Esophagus (tissue), 2 donors: ENCODE measurements at regions not wholly inside any gene's neighbourhood (a gene's known extent, or its start where the extent isn't known, plus 50 kb on each side); places are given as distances from the start of the nearest gene placed in this dataset.

Experiments used
- H3K27ac ChIP-seq, 2 donors: one replicate each; pipeline ENCODE4 v1.5.1; 2013; ENCODE audit warnings: low read depth in 2 of 2, mild to moderate bottlenecking in 2 of 2, inconsistent platforms in 1 of 2, low read length in 1 of 2, moderate library complexity in 1 of 2
- H3K27me3 ChIP-seq, 2 donors: one replicate each; pipeline ENCODE4 v1.6.1; 2013; ENCODE audit warnings: low read length in 2 of 2, control low read depth in 1 of 2, mild to moderate bottlenecking in 1 of 2; ENCODE audit not compliant: insufficient read depth in 2 of 2, control insufficient read depth in 1 of 2
- H3K36me3 ChIP-seq, 2 donors: one replicate each; pipeline ENCODE4 v1.6.1; 2013; ENCODE audit warnings: low read length in 1 of 2; ENCODE audit not compliant: control insufficient read depth in 2 of 2, insufficient read depth in 2 of 2
- H3K4me1 ChIP-seq, 2 donors: one replicate each; pipeline ENCODE4 v1.6.1; 2013; ENCODE audit warnings: low read length in 1 of 2; ENCODE audit not compliant: control insufficient read depth in 2 of 2, insufficient read depth in 2 of 2
- H3K4me3 ChIP-seq, 2 donors: one replicate each; pipeline ENCODE4 v1.5.1; 2013; ENCODE audit warnings: low read length in 2 of 2, mild to moderate bottlenecking in 2 of 2, low read depth in 1 of 2, moderate library complexity in 1 of 2
- H3K9me3 ChIP-seq, 2 donors: one replicate each; pipeline ENCODE4 v1.6.1; 2013; ENCODE audit warnings: mild to moderate bottlenecking in 2 of 2, low read depth in 1 of 2, low read length in 1 of 2, moderate library complexity in 1 of 2; ENCODE audit not compliant: control insufficient read depth in 2 of 2, insufficient read depth in 1 of 2
- WGBS, 2 donors: extraction: QIAGEN DNeasy Blood & Tissue Kit; methylation state at CpG; one replicate each; pipeline ENCODE4 v1.1.7; 2013; 5-methylcytosine and 5-hydroxymethylcytosine counted together
- donor health status: healthy with polysubstance abuse.
- donor health status: Bipolar disorder and iron deficiency.

DNA sequence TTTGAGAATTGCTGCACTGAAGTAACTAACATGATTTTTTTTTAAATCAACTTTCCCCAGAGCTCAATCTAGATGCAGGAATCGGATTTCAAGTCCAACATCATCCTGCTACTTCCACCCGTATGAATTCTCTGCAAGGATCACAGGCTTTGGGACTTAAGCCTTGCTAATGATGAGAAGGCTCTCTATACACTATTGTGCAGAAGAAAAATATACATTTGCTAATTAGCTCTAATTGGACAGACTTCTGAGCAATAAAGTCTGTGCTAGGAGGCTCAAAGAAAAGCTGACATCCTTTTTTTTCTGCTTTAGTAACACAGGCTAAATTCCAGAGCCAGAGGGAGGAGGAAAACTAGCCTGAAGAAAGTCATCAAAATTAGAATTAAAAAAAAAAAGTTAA, 433.6 kb downstream of the PMP22 start:
- H3K27ac ChIP-seq: no peak overlapping the region
- 27 to 40% methylated on average over 2 of the region's 2 CpGs for WGBS, 2 donors
- H3K4me3 ChIP-seq: no peak overlapping the region

GRCh38 chr17:14827396-14827919, 437.7 kb downstream of the PMP22 start:
- no peaks in the 10 kb centered on the region for H3K9me3 ChIP-seq
- H3K4me1 ChIP-seq: no peaks in the 10 kb centered on the region
- no peak overlapping the region for H3K4me3 ChIP-seq
- H3K36me3 ChIP-seq: no peaks in the 10 kb centered on the region
- WGBS, 2 donors: 62 to 66% methylated on average over 6 of the region's 6 CpGs
- H3K27me3 ChIP-seq: no peaks in the 10 kb centered on the region
- no peak overlapping the region for H3K27ac ChIP-seq

More for the DNA sequence above, 433.6 kb downstream of the PMP22 start:
- Histone ChIP-seq H3K9me3 (no peaks in the 10 kb centered on the region), H3K36me3 (no peaks in the 10 kb centered on the region), H3K4me1 (no peaks in the 10 kb centered on the region), H3K27me3 (no peaks in the 10 kb centered on the region)

- Histone ChIP-seq H3K27me3 (no peaks in the 10 kb centered on the region), H3K4me1 (no peaks in the 10 kb centered on the region), H3K4me3 (no peak overlapping the region), H3K27ac (no peak overlapping the region), H3K36me3 (no peaks in the 10 kb centered on the region), H3K9me3 (no peaks in the 10 kb centered on the region)
- WGBS, 2 donors: 82 to 87% methylated on average over 3 of the region's 3 CpGs
These were observed 438.8 kb downstream of the PMP22 start for GRCh38 chr17:14826358-14826757.

- Histone ChIP-seq H3K27me3 (no peaks in the 10 kb centered on the region), H3K4me3 (no peak overlapping the region), H3K27ac (no peak overlapping the region), H3K36me3 (no peaks in the 10 kb centered on the region), H3K9me3 (no peaks in the 10 kb centered on the region), H3K4me1 (no peaks in the 10 kb centered on the region)
- 83 to 85% methylated on average over 1 of the region's 1 CpG for WGBS, 2 donors
These were observed 446.7 kb downstream of the PMP22 start for GRCh38 chr17:14818469-14818868.

- WGBS, 2 donors: 75 to 77% methylated on average over 6 of the region's 6 CpGs
- H3K4me1 ChIP-seq: no peaks in the 10 kb centered on the region
- H3K9me3 ChIP-seq: no peaks in the 10 kb centered on the region
- H3K27me3 ChIP-seq: no peaks in the 10 kb centered on the region
- H3K4me3 ChIP-seq: no peak overlapping the region
- H3K27ac ChIP-seq: no peak overlapping the region
- H3K36me3 ChIP-seq: no peaks in the 10 kb centered on the region
These were observed 450.0 kb downstream of the PMP22 start for GRCh38 chr17:14815079-14815478.

DNA sequence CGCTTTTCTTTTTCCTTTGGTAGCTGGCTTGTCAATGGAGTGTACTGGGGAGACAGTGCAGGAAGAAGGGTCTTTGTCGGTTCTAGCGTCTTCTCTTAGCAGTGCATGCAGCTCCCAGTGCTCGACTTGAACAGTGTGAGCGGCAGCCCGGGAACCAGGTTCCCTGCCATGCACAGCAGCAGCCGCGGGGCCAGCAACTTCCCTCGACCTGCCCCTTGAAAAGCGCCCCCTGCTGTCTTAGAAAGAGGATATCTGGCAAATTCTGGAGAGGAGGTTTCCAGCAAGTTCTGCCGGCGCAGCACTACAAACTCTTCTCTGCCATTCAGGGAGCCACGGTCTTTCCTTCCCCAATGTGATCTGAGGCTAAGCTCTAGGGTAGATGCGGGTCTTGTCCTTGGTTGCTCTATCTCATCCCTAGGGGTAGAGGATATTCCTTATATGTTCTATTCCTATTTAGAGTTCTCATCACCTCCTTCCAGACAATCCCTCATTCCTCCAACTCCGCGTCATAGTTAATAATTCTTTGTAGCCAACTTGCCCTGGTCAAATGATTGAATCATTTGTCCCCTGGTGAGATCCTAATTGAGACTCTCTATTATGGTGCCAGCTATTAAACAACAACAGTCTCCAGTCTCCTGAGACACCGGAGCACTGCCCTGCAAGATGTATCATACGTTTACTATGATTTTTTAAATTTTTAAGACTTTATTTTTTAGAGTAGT, 451.3 kb downstream of the PMP22 start:
- Histone ChIP-seq H3K4me3 (no peak overlapping the region), H3K27ac (no peak overlapping the region), H3K27me3 (no peaks in the 10 kb centered on the region), H3K36me3 (no peaks in the 10 kb centered on the region), H3K4me1 (no peaks in the 10 kb centered on the region), H3K9me3 (no peaks in the 10 kb centered on the region)
- WGBS, 2 donors: 59 to 67% methylated on average over 18 of the region's 18 CpGs

GRCh38 chr17:14808425-14808824, 456.7 kb downstream of the PMP22 start:
- Histone ChIP-seq H3K4me3 (no peak overlapping the region), H3K27ac (no peak overlapping the region), H3K27me3 (no peaks in the 10 kb centered on the region), H3K4me1 (no peaks in the 10 kb centered on the region), H3K36me3 (no peaks in the 10 kb centered on the region), H3K9me3 (peaks cover 0 to 2% of the 10 kb centered on the region in 2 donors)

GRCh38 chr17:14805348-14805747, 459.8 kb downstream of the PMP22 start:
- Histone ChIP-seq H3K4me1 (no peaks in the 10 kb centered on the region), H3K27me3 (no peaks in the 10 kb centered on the region), H3K9me3 (peaks cover 0 to 4% of the 10 kb centered on the region in 2 donors), H3K27ac (no peak overlapping the region), H3K36me3 (no peaks in the 10 kb centered on the region), H3K4me3 (no peak overlapping the region)

- peaks cover 0 to 5% of the 10 kb centered on the region in 2 donors for H3K9me3 ChIP-seq
- H3K4me1 ChIP-seq: no peaks in the 10 kb centered on the region
- H3K27ac ChIP-seq: no peak overlapping the region
- 50 to 68% methylated on average over 3 of the region's 3 CpGs for WGBS, 2 donors
- no peaks in the 10 kb centered on the region for H3K27me3 ChIP-seq
- no peak overlapping the region for H3K4me3 ChIP-seq
- H3K36me3 ChIP-seq: no peaks in the 10 kb centered on the region
These were observed 461.3 kb downstream of the PMP22 start for GRCh38 chr17:14803826-14804225.

DNA sequence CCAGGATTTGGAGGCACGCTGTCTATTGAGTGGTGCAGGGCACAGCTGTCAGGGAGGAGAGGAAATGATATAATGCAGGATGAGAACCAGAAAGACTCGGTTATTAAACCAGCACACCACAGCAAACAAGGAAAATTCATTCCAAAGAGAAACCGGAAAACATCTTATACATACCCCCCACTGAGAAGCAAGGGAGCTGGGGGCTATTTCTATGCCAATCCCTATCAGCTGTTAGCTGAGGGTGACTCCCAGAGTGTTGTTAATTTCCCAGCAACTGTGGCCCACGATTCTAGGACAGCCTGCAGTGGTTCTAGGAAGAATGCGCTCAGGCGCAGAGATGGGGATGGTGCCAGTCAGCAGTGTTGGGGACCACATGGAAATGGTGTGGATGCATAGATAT, 467.3 kb downstream of the PMP22 start:
- no peaks in the 10 kb centered on the region for H3K4me1 ChIP-seq
- 81 to 83% methylated on average over 6 of the region's 6 CpGs for WGBS, 2 donors
- H3K36me3 ChIP-seq: no peaks in the 10 kb centered on the region
- H3K27me3 ChIP-seq: no peaks in the 10 kb centered on the region
- H3K27ac ChIP-seq: no peak overlapping the region
- H3K9me3 ChIP-seq: peaks cover 0 to 2% of the 10 kb centered on the region in 2 donors
- no peak overlapping the region for H3K4me3 ChIP-seq
